Smooth muscle cell (in vitro differentiated cells): ENCODE measurements at regions not wholly inside any gene's neighbourhood (a gene's known extent, or its start where the extent isn't known, plus 50 kb on each side); places are given as distances from the start of the nearest gene placed in this dataset.

Experiments
- DNase-seq: peaks from one replicate; lab custom pipeline; 2025; ENCODE audit not compliant: unreplicated experiment; lab: John Stamatoyannopoulos, UW
- H2AFZ ChIP-seq: fragments of 200-600 bp; sonication (generic); 2 replicates; pipeline ENCODE4 v1.6.0; 2016; ENCODE audit warnings: antibody characterized with exemption, low read depth, mild to moderate bottlenecking
- H3F3A ChIP-seq: fragments of 200-600 bp; sonication (generic); 2 replicates; pipeline ENCODE4 v1.6.0; 2017; ENCODE audit warnings: antibody characterized with exemption, low read depth
- H3K27ac ChIP-seq: fragments of 200-600 bp; sonication (generic); 2 replicates; pipeline ENCODE4 v1.5.1; 2016; ENCODE audit warnings: low read depth, mild to moderate bottlenecking
- H3K27me3 ChIP-seq: fragments of 200-600 bp; sonication (generic); 2 replicates; pipeline ENCODE4 v1.6.1; 2016; ENCODE audit warnings: low read depth, mild to moderate bottlenecking
- H3K36me3 ChIP-seq: fragments of 200-600 bp; sonication (generic); 2 replicates; pipeline ENCODE4 v1.5.1; 2016; ENCODE audit warnings: low read depth
- H3K4me1 ChIP-seq: fragments of 200-600 bp; sonication (generic); 2 replicates; pipeline ENCODE4 v1.5.1; 2016; ENCODE audit warnings: low read depth
- H3K4me2 ChIP-seq: fragments of 200-600 bp; sonication (generic); 2 replicates; pipeline ENCODE4 v1.6.0; 2016; ENCODE audit warnings: mild to moderate bottlenecking
- H3K4me3 ChIP-seq: fragments of 200-600 bp; sonication (generic); 2 replicates; pipeline ENCODE4 v1.5.1; 2016; ENCODE audit warnings: mild to moderate bottlenecking
- H3K79me2 ChIP-seq: fragments of 200-600 bp; sonication (generic); 2 replicates; pipeline ENCODE4 v1.6.0; 2016; ENCODE audit warnings: low read depth, mild to moderate bottlenecking
- H3K9ac ChIP-seq: fragments of 200-600 bp; sonication (generic); 2 replicates; pipeline ENCODE4 v1.6.0; 2016; ENCODE audit warnings: low read depth
- H3K9me3 ChIP-seq: fragments of 200-600 bp; sonication (generic); replicated peaks from 2 replicates; pipeline ENCODE4 v1.5.1; 2016; ENCODE audit warnings: low read depth
- H4K20me1 ChIP-seq: fragments of 200-600 bp; sonication (generic); 2 replicates; pipeline ENCODE4 v1.6.0; 2016; ENCODE audit warnings: low read depth
- WGBS: methylation state at CpG from one replicate; pipeline ENCODE4 v1.1.7; 2016; ENCODE audit warnings: low lambda C conversion rate; 5-methylcytosine and 5-hydroxymethylcytosine counted together
- TF ChIP-seq, protein P1 (sequence below): fragments of 200-600 bp; sonication (generic); IDR thresholded peaks from 2 replicates; pipeline ENCODE4 v1.5.1; 2017; ENCODE audit warnings: borderline replicate concordance, mild to moderate bottlenecking, antibody characterized with exemption; ENCODE audit not compliant: insufficient read depth, poor library complexity, severe bottlenecking

DNA sequence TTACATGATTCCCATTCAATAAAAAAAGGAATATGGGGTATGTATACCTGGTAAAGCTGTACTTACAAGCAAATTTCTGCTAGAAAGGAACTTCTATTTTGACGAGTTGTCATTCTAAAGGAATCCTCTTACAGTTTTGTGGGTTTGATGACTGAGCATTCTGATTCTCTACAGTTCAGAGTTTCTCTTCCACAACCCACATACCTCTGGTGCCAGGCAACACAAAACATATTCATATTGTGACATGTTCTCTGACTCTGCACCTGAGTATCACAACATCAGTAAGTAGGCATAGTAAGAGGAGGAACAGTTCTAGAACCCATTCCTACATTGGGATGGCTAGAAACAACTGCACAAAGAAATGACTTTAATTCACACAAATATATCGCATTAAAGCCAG is 636.6 kb downstream of the MED13L start:
- no peaks in the 10 kb centered on the region for H3K9me3 ChIP-seq
- 80% methylated on average over 2 of the region's 2 CpGs for WGBS
- TF ChIP-seq, protein P1, sequence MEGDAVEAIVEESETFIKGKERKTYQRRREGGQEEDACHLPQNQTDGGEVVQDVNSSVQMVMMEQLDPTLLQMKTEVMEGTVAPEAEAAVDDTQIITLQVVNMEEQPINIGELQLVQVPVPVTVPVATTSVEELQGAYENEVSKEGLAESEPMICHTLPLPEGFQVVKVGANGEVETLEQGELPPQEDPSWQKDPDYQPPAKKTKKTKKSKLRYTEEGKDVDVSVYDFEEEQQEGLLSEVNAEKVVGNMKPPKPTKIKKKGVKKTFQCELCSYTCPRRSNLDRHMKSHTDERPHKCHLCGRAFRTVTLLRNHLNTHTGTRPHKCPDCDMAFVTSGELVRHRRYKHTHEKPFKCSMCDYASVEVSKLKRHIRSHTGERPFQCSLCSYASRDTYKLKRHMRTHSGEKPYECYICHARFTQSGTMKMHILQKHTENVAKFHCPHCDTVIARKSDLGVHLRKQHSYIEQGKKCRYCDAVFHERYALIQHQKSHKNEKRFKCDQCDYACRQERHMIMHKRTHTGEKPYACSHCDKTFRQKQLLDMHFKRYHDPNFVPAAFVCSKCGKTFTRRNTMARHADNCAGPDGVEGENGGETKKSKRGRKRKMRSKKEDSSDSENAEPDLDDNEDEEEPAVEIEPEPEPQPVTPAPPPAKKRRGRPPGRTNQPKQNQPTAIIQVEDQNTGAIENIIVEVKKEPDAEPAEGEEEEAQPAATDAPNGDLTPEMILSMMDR: no peak
- no peaks in the 10 kb centered on the region for H4K20me1 ChIP-seq
- no peak for DNase-seq
- H2AFZ ChIP-seq: no peak overlapping the region
- peaks cover 9% of the 10 kb centered on the region for H3K4me1 ChIP-seq
- peak overlapping the region; percentile 55 for H3K9ac ChIP-seq
- no peaks in the 10 kb centered on the region for H3K79me2 ChIP-seq
- no peaks in the 10 kb centered on the region for H3K36me3 ChIP-seq
- H3K4me2 ChIP-seq: no peak overlapping the region
- H3F3A ChIP-seq: peaks cover 9% of the 10 kb centered on the region
- H3K27ac ChIP-seq: peak overlapping the region; percentile 75
- no peaks in the 10 kb centered on the region for H3K27me3 ChIP-seq
- no peak overlapping the region for H3K4me3 ChIP-seq

DNA sequence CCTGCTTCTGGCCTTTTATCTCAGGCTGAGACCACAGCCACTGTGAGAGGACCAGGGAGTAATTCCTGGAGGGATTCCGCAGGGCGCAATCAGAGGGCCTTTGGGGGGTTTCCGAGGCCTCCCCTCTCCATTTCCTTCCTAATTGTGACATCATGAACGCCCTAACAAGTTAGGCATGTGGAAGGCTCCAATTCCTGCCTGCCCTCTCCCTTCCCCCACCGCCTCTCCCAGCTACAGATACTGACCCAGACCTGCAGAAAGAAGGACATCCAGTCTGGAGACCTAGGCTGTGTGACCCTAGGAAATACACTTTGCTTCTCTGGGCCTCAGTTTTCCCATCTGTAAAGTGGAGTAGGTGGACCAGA is 637.9 kb downstream of the MED13L start:
- no peaks in the 10 kb centered on the region for H3K79me2 ChIP-seq
- H3K9ac ChIP-seq: no peak overlapping the region
- no peak for DNase-seq
- 66% methylated on average over 5 of the region's 5 CpGs for WGBS
- H3K36me3 ChIP-seq: no peaks in the 10 kb centered on the region
- H3K27me3 ChIP-seq: no peaks in the 10 kb centered on the region
- H3F3A ChIP-seq: peaks cover 9% of the 10 kb centered on the region
- H3K4me1 ChIP-seq: peaks cover 9% of the 10 kb centered on the region
- H3K4me3 ChIP-seq: no peak overlapping the region
- no peak overlapping the region for H2AFZ ChIP-seq
- H4K20me1 ChIP-seq: no peaks in the 10 kb centered on the region
- no peaks in the 10 kb centered on the region for H3K9me3 ChIP-seq
- H3K4me2 ChIP-seq: no peak overlapping the region
- peak overlapping the region; percentile 75 for H3K27ac ChIP-seq
- TF ChIP-seq, protein P1: no peak

DNA sequence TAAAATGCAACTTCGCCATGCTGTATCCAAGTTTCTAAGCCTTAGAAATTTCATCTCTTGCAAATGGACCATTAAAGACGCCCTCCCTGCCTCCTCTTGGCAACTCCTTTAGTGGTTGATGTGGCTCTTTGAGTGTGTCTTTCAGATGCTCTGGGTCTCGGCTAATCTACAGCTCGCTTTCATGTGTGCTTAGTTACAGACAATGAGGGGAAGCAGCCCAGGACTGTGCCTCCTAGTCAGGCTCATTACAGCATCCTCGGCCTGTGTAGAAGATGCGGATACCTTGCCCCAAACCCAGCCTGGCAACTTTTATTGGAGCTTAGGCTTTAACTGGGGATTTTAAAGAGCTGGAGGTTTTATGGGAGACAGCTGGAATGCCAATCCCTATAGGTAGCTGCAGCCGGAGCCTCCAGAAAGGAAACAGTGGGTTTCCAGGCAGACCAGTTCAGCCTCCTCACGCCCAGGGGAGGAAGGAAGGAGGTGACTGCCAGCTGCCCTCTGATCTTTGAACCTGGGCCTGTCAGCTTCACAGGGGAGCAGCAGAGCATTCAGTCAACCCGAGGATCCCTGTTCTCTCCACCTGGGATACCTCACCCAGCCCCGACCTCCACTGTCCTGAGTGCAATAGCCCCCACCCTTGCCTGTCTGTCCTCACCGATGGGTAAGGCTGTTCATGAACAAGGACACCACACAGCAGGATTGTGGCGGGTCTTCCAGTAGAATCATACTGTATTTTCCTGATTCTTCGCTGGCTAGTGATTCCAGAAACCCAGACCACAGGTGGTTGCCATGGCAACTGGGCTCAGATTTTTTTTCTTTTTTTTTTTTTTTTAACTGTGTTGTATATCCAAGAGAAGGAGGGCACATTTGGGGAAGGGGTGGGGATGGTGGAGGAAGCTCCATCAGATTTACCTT is 638.5 kb downstream of the MED13L start:
- H2AFZ ChIP-seq: peak overlapping the region; percentile 53
- H3K36me3 ChIP-seq: no peaks in the 10 kb centered on the region
- DNase-seq: no peak
- H3K4me2 ChIP-seq: no peak overlapping the region
- peaks cover 9% of the 10 kb centered on the region for H3K4me1 ChIP-seq
- H3F3A ChIP-seq: peaks cover 9% of the 10 kb centered on the region
- H3K79me2 ChIP-seq: no peaks in the 10 kb centered on the region
- no peaks in the 10 kb centered on the region for H3K9me3 ChIP-seq
- H3K4me3 ChIP-seq: no peak overlapping the region
- no peaks in the 10 kb centered on the region for H3K27me3 ChIP-seq
- TF ChIP-seq, protein P1: no peak
- H4K20me1 ChIP-seq: no peaks in the 10 kb centered on the region
- peak overlapping the region; percentile 75 for H3K27ac ChIP-seq
- WGBS: 53% methylated on average over 13 of the region's 13 CpGs
- H3K9ac ChIP-seq: peak overlapping the region; percentile 38
